HG03039 (cell line): ENCODE measurements at regions not wholly inside any gene's neighbourhood (a gene's known extent, or its start where the extent isn't known, plus 50 kb on each side); places are given as distances from the start of the nearest gene placed in this dataset.
"Not testable (repeated sequence)": the region's sequence is repeated elsewhere in the genome, so short reads cannot be mapped to it uniquely, and the experiment has no call there.

Experiments used
- ATAC-seq: cut with Tn5 transposase; IDR thresholded peaks from one replicate; pipeline ENCODE4 v1.9.1; 2021; ENCODE audit warnings: mild to moderate bottlenecking, moderate library complexity; ENCODE audit not compliant: unreplicated experiment

GRCh38 chr9:107838766-107839165, 349.2 kb upstream of the KLF4 start:
- no peak for ATAC-seq

DNA sequence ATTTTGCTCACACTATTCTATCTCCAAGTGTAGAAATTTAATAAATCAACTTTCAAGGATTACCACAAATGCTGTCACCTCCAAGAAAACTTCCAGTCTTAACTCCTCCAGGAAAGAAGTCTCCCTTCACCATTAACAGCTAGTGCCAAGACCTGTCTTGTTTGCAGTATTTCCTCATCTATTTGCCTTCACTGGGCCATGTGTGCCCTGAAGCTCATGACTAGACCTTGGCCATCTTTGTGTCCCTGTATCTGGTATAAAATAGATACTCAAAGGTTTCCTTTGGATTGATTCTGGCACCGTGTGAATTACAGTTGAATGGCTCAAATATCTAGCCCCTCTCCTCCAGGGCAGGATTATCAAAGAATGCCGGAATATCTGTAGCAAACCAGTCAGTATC, 346.7 kb upstream of the KLF4 start:
- no peak for ATAC-seq

GRCh38 chr9:107833295-107833694, 343.7 kb upstream of the KLF4 start:
- ATAC-seq: no peak

DNA sequence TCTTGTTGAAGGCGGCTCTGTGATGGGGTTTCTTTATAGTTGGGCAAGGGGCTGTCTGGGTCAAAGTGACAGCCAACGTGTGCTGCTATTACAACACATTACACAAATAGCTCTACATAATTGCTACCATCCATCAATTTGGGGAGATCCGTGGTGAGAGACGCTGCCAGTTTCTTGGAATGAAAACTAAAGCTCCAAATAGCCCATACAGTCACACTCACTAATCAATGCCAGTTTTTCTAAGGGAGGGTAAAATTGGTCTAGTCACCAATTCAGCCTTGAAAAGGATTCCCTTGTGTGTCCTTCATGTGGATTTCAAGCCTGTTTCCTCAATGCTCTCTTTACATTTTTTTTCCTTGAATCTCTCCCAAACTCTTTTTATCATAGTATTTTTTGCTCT, 343.3 kb upstream of the KLF4 start:
- ATAC-seq: no peak

DNA sequence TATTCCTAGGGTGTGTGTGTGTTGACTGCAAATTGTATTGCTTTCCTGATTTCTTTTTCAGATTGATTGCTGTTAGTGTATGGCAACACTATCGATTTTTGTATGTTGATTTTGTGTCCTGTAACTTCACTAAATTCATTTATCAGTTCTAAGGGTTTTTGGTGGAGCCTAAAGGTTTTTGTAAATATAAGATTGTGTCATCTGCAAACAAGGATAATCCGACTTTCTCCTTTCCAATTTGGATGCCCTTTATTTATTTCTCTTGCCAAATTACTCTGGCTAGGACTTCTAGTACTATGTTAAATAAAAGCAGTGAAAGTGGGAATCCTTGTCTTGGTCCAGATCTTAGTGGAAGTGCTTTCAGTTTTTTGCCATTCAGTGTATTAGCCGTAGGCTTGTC, 340.9 kb upstream of the KLF4 start:
- no peak for ATAC-seq

GRCh38 chr9:107827884-107828283, 338.3 kb upstream of the KLF4 start:
- ATAC-seq: no peak

- peak; percentile 75 for ATAC-seq
Observed at GRCh38 chr9:107827304-107827703, 337.7 kb upstream of the KLF4 start.

GRCh38 chr9:107826688-107826983, 337.1 kb upstream of the KLF4 start:
- not testable (repeated sequence) for ATAC-seq

DNA sequence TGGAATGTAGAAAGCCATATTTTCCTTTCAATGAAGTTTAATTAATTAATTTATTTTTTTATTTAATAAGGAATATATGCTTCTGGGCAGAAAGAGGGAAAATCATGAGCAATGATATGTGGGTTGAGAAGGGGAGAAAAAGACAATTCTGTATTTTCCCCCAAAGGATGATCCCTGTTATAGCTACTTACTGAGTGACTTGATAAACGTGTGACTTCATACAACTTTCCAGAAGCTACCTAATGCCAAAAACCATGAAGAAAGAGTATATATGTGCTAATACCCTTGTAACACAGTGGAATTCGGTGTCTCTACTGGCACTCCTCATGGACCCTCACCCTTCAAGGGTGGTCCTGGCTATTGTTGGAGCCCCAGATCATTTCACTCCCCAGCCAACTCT, 335.0 kb upstream of the KLF4 start:
- ATAC-seq: no peak

- ATAC-seq: no peak
Observed at GRCh38 chr9:107819772-107820565, 330.4 kb upstream of the KLF4 start.

DNA sequence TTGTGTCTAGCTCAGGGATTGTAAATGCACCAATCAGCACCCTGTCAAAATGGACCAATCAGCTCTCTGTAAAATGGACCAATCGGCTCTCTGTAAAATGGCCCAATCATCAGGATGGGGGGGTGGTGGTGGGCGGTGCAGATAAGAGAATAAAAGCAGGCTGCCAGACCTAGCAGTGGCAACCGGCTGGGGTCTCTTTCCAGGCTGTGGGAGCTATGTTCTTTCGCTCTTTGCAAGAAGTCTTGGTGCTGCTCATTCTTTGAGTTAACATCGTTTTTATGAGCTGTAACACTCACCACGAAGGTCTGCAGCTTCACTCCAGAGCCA, 328.9 kb upstream of the KLF4 start:
- not testable (repeated sequence) for ATAC-seq

- not testable (repeated sequence) for ATAC-seq
Observed at GRCh38 chr9:107817595-107818502, 328.3 kb upstream of the KLF4 start.

DNA sequence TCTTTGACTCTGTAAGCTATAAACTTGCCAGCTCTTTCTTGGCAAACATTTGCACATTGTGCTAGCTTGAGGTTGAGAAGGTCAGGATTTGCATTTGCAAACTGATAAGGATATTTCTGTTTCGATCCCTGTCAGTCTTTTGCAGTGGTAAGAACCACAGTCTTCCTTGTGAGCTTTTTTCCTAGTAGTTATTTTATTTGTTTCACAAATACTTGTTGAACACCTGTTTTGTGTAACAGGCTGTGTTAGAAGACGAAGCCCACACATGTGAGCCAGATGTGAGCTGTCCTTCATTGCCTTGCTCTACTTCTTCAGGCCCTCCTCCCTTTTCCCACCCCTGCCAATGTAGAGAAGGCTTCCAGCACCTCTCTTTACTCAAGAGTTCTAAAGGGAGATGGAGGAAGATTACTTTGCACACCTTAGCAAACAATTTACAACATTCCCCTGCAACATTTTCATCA, 327.0 kb upstream of the KLF4 start:
- ATAC-seq: peak; percentile 54

GRCh38 chr9:107815782-107816560, 326.4 kb upstream of the KLF4 start:
- ATAC-seq: no peak

GRCh38 chr9:107813287-107813686, 323.7 kb upstream of the KLF4 start:
- ATAC-seq: no peak

GRCh38 chr9:107810461-107810961, 320.9 kb upstream of the KLF4 start:
- ATAC-seq: no peak

- ATAC-seq: no peak
Observed at GRCh38 chr9:107809871-107810460, 320.4 kb upstream of the KLF4 start.

DNA sequence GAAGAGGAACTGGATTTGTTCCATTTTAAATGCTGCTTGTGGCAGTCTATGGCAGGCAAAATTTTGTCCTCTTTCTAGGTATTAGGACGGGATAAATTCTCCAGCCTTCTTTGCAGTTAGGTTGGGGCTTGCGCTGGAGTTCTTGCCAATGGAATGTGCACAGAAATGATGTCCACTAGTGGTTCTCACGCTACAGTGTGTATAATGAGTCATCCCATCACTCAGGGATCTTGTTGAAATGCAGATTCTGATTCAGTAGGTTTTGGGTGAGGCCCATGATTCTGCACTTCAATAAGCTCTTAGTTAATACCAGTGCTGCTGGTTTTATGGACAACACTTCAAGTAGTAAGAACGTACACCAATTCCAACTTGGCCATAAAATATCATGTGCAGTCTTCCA, 317.6 kb upstream of the KLF4 start:
- no peak for ATAC-seq

GRCh38 chr9:107805201-107805600, 315.6 kb upstream of the KLF4 start:
- ATAC-seq: no peak

GRCh38 chr9:107794259-107794658, 304.7 kb upstream of the KLF4 start:
- no peak for ATAC-seq

- ATAC-seq: no peak
Observed at GRCh38 chr9:107793541-107793940, 304.0 kb upstream of the KLF4 start.
